Bronchial epithelial cell (primary cell): ENCODE measurements at regions not wholly inside any gene's neighbourhood (a gene's known extent, or its start where the extent isn't known, plus 50 kb on each side); places are given as distances from the start of the nearest gene placed in this dataset.

Source experiments
- DNase-seq: peaks from one replicate; pipeline ENCODE4 v3.0.0-alpha.2; 2010; ENCODE audit warnings: low read depth
- FAIRE-seq: peaks from 2 replicates; lab custom pipeline; 2011; peaks lifted over from hg19 to GRCh38; lab: Jason Lieb, UNC
- H3K27me3 ChIP-seq: 2 replicates; pipeline ENCODE4 v1.5.1; 2011; ENCODE audit warnings: low read length; ENCODE audit not compliant: control insufficient read depth, insufficient read depth
- H3K36me3 ChIP-seq: 2 replicates; pipeline ENCODE4 v1.5.1; 2011; ENCODE audit warnings: low read length; ENCODE audit not compliant: control insufficient read depth, insufficient read depth
- H3K4me3 ChIP-seq: 2 replicates; pipeline ENCODE4 v1.5.1; 2011; ENCODE audit warnings: mild to moderate bottlenecking, low read depth, low read length, control low read depth
- TF ChIP-seq, protein P1 (sequence below): IDR thresholded peaks from 2 replicates; pipeline ENCODE4 v1.5.1; 2011; ENCODE audit warnings: mild to moderate bottlenecking, moderate library complexity, low read length, control low read depth, inconsistent platforms; ENCODE audit not compliant: insufficient read depth, severe bottlenecking

- peak; percentile 73 for FAIRE-seq
- TF ChIP-seq, protein P1, sequence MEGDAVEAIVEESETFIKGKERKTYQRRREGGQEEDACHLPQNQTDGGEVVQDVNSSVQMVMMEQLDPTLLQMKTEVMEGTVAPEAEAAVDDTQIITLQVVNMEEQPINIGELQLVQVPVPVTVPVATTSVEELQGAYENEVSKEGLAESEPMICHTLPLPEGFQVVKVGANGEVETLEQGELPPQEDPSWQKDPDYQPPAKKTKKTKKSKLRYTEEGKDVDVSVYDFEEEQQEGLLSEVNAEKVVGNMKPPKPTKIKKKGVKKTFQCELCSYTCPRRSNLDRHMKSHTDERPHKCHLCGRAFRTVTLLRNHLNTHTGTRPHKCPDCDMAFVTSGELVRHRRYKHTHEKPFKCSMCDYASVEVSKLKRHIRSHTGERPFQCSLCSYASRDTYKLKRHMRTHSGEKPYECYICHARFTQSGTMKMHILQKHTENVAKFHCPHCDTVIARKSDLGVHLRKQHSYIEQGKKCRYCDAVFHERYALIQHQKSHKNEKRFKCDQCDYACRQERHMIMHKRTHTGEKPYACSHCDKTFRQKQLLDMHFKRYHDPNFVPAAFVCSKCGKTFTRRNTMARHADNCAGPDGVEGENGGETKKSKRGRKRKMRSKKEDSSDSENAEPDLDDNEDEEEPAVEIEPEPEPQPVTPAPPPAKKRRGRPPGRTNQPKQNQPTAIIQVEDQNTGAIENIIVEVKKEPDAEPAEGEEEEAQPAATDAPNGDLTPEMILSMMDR = no peak
- Histone ChIP-seq H3K36me3 (no peaks in the 10 kb centered on the region), H3K4me3 (no peak overlapping the region), H3K27me3 (no peaks in the 10 kb centered on the region)
- DNase-seq = peak; percentile 70
These were observed 165.0 kb upstream of the SULF2 start for GRCh38 chr20:47950124-47950912.

DNA sequence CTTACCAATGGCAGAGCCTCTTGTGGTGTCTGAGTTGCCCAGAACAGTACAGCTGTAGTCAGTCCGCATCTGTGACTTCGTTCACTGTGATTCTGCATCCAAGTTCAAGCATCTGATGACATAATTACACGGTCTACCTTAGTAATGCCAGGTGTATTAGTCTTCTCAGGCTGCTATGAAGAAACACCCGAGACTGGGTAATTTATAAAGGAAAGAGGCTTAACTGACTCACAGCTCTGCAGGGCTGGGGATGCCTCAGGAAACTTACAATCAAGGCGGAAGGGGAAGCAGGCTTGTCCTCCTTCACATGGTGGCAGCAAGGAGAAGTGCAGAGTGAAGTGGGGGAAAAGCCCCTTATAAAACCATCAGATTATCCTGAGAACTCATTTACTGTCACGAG, 163.9 kb upstream of the SULF2 start:
- Histone ChIP-seq H3K27me3 (no peaks in the 10 kb centered on the region), H3K36me3 (no peaks in the 10 kb centered on the region), H3K4me3 (no peak overlapping the region)
- TF ChIP-seq, protein P1 = no peak
- no peak for FAIRE-seq
- peak; percentile 73 for DNase-seq

GRCh38 chr20:47944682-47945081, 159.4 kb upstream of the SULF2 start:
- TF ChIP-seq, protein P1 = no peak
- Histone ChIP-seq H3K27me3 (no peaks in the 10 kb centered on the region), H3K36me3 (no peaks in the 10 kb centered on the region), H3K4me3 (no peak overlapping the region)
- no peak for FAIRE-seq
- no peak for DNase-seq

- TF ChIP-seq, protein P1 = no peak
- Histone ChIP-seq H3K4me3 (no peak overlapping the region), H3K36me3 (no peaks in the 10 kb centered on the region), H3K27me3 (no peaks in the 10 kb centered on the region)
- no peak for DNase-seq
- FAIRE-seq = no peak
These were observed 156.6 kb upstream of the SULF2 start for GRCh38 chr20:47941869-47942268.

- Histone ChIP-seq H3K27me3 (no peaks in the 10 kb centered on the region), H3K4me3 (no peak overlapping the region), H3K36me3 (no peaks in the 10 kb centered on the region)
- no peak for FAIRE-seq
- TF ChIP-seq, protein P1 = no peak
- DNase-seq = no peak
These were observed 155.0 kb upstream of the SULF2 start for GRCh38 chr20:47940101-47940813.
